Right lobe of liver (tissue), 4 donors: ENCODE measurements at regions not wholly inside any gene's neighbourhood (a gene's known extent, or its start where the extent isn't known, plus 50 kb on each side); places are given as distances from the start of the nearest gene placed in this dataset.

ENCODE experiments used
- CTCF ChIP-seq, 4 donors: fragments of 200-600 bp in 3 of 4; fragments of 450-650 bp in 1 of 4; IDR thresholded peaks; one replicate each; pipeline versions ENCODE4 v1.5.1 to v1.8.0; 2016 to 2022; ENCODE audit warnings: antibody characterized with exemption in 4 of 4, mild to moderate bottlenecking in 2 of 4
- POLR2A ChIP-seq: fragments of 450-650 bp; IDR thresholded peaks from one replicate; pipeline ENCODE4 v1.6.1; 2017; ENCODE audit warnings: antibody characterized with exemption, mild to moderate bottlenecking
- donor health status: DM: no; HTN: no; CAD: no.
- donor health status: DM: no; HTN: no; CAD: no.
- donor health status: DM: no; HTN: yes; CAD: no.

GRCh38 chr16:63129411-63130125, 1093.3 kb upstream of the CDH8 start:
- TF ChIP-seq CTCF (IDR thresholded peaks at IDR 0.05) (no peak), POLR2A (no peak)
